ENCODE measurements at regions not wholly inside any gene's neighbourhood (a gene's known extent, or its start where the extent isn't known, plus 50 kb on each side); places are given as distances from the start of the nearest gene placed in this dataset.
"Not testable (repeated sequence)": the region's sequence is repeated elsewhere in the genome, so short reads cannot be mapped to it uniquely, and the experiment has no call there.

DNA sequence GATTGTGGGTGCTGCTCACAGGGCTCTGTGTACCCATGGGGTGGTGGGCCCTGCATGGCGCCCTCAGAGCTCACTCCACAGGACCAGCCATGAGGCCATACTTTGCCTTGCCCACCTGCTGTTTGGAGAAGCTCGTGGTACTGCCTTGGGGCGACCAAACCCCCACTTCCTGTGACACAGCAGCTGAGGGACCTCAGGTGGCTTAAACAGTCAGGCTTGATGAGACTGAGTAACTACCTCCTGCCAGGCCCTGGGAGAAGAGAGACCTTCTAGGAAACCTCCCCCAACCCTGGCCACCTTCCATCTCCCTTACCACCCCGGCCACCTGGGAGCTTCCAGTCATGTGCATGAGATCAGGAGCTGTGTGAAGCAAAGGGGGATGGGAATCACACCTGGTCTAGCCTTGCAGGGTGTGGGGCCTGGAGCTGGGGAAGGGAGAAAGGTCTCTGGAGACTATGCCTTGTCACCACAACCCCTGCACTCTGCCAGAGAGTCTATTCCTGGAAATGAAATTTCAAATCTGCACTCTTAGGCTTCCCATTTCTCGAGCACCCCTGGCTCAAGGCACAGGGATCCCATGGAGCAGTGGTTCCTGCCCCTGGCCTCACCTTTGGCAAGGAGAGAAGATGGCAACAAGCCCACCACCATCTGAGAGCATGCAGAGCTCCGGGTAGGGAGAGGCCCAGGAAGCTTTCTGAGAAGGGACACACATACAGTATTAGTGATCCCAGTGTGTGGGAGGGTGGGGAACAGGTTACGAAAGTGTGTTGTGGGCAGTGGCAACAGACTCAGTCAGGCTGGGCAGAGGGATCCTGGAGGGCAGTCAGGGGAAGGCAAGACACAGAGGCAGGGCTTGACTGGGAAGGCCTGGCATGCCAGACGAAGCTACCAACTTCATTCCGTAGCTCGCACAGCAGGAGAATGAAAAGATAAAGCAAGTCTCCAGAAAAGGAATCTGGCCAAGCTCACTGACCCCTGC lies 125.0 kb downstream of the URI1 start:
- DNase-seq (ENCODE audit: low spot score), result no peak

DNA sequence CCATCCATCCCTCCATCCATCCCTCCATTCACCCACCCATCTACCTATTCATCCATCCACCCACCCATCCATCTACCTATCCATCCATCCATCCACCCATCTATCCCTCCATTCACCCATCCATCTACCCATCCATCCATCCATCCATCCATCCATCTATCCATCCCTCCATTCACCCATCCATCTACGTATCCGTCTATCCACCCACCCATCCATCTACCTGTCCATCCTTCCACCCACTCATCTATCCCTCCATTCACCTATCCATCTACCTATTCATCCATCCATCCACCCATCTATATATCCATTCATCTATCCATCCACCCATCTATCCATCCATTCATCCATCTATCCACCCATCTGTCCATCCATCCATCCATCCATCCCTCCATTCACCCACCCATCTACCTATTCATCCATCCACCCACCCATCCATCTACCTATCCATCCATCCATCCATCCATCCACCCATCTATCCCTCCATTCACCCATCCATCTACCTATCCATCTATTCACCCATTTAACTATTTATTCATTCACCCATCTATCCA lies 126.0 kb downstream of the URI1 start:
- DNase-seq (ENCODE audit: low spot score), result not testable (repeated sequence)

DNA sequence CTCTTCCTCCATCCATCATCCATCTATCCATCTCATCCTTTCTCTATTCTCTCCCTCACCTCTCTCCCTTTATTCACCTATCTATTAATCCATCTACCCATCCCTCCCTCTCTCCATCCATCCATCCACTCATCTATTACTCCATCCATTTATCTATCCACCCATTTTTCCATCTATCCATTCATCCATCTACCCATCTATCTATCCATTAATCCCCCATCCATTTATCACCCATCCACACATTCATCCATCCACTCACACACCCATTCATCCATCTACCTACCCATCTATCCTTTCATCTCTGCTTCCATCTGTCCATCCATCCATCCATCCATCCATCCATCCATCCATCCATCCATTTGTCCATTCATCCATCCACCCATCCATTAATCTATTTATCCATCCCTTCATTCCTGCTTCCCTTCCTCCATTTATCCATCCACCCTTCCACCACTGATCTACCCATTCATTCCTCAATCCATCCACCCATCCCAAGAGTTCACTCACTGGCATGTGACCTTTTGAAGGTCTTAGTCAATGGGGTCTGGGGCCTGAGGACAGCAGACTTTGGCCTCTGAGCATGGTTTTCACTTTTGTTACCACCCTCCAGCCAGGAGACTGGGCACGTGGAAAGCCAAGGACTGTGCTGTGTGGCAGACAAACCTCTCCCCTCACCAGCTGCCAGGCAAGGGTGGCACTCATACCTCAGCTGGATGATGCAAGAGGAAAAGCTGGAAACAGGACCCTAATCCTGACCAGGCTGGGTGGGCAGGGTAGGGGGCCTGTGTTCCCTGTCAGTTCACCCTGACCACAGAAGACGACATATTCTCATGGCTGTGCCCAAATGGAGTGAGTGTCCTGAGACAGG lies 126.7 kb downstream of the URI1 start:
- no peak for DNase-seq (ENCODE audit: low spot score)

DNA sequence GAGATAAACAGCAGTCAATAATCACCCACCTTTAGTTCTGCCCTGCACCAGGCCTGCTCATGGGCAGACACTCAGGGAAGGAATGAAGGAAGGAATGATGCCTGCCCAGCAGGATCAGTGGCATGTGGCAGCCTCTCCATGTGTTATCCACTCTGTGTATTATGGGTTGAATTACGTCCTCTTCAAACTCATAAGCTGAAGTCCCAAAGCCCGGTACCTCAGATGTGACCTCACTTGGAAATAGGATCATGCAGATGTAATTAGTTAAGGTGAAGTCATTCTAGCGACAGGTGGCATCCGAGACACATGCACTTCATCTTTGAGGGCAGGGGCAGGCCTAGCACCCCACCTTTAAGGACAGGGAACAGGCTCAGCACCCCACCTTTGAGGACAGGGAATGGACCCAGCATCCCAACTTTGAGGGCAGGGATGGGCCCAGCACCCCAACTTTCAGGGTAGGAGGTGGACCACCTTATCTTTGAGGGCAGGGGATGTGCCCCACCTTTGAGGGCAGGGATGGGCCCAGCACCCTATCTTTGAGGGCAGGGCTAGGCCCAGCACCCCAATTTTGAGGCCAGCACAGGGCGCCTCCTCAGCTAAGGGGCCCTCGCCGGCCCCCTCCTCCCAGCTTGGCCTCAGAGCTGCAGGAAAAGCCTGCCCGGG lies 127.6 kb downstream of the URI1 start:
- no peak for DNase-seq (ENCODE audit: low spot score)

DNA sequence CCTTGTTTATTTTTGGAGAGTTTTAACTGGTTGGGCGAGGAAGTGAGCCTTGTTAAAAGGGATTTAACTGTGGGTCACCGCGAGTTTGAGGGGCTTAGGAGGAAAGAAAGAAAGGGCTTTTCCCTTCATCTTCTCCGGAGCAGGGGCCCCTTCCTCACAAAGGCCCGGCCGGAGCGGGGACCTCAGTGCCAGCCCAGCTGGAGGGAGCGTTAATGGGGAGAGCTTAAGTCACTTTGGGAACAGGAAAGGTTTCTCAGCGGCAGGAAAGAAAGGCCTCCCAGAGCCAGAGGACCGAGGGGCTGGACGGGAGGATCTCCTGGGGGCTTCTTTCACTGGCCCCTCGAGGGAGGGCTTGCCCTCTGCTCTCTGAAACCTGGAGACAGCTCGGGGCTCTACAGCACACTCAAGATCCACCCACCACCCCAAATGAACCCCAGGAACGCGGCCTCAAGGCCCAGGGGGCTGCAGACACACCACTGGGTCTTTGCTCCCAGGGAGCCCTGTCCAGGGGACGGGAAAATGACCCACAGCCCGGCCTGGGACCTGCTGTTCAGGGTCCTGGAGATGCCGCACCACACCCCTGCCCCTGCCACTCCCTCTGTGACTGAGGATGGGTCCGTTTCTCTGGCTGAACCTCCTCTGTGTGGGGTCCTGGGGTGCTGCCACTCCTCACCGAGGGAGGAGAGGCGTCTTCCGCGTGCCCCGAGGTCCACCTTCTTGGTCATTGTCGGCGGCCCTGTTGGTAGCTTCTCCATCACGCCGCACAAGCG lies 128.3 kb downstream of the URI1 start:
- DNase-seq (ENCODE audit: low spot score), result no peak

DNA sequence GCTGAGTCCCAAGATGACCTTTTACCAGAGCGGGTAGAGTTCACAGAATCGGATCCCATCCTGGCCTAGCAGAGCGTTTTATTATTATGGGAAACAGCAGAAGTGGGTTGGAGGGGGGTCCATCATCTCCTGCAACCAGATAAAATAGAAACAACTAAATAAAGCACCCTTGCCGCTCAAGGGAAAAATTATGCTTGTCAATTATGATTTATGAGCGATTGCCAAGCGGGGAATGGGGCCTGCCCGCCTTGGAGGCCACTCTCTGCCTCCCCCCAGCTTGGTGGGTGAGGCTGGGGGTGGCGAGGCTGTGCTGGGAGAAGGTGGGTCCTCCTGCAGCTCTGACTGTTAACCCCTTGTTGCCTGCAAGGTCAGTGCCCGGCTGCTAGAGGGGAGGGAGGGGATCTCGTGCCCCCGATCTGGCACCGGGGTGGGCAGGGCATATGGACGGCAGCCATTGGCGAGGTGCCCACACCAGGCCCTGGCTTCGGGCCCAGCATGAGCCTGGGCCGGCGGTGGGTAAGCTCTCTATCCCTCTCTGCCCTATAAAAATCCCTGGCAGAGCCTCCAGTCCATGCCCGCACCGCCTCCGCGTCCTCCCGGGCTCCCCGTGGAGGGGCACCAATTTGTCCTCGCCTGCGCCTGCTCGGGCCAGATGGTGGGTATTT lies 129.1 kb downstream of the URI1 start:
- no peak for DNase-seq (ENCODE audit: low spot score)

DNA sequence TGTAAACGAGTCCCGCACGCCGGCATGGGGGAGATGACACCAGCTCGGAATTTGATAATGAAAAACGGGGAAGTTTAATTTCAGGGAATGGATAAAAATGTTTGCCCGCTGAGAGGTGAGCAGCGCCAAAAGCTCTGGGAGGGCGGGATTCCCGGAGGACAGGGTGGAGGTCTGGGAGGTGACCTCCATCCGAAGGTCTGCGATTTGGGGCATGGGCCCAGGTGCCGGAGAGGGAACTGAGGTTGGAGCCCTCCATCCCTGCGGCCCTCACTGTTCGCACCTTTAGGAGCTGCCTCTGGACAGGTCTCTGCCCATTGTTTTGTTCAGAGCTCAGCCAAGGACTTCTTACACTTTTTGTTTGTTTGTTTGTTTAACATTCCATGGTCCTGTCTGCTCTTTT lies 129.8 kb downstream of the URI1 start:
- DNase-seq (ENCODE audit: low spot score), result no peak

DNA sequence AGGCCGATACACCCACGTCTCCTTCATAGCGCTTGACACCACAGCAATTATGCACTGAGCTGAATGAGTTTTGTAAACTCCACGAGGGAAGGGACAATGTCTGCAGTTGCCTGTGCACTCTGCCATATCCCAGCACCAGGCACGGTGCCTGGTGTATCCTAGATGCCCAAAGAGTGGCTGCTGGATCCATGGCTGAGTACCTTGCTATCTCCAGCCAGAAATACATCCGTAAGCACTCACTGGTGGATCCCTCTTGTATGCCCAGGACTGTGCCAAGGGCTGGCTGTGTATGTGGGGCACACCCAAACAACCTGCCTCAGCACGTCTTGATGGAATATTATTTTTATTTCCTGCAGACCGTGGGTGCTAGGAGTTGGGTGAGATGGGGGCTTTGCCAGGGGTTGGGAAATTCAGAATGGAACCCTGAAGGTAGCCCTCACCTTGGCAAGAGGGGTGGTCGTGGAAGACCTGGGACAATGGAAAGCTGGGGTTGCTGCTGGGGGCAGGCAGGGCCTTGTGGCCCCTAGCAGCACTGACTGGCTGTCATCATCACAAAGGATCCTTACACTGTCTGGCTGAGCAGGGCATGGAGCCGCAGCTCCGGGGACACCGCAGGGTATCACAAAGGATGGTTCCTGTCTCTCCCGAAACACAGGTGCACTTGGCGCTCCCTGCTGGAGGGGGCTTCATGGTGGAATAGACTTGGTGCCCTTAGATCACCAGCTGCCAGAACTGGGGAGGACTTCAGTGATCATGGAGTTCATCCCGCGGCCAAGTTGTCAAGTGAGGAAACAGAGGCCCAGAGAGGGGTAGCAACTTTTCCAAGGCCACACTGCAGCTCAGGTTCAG lies 131.3 kb downstream of the URI1 start:
- DNase-seq (ENCODE audit: low spot score), result no peak

DNA sequence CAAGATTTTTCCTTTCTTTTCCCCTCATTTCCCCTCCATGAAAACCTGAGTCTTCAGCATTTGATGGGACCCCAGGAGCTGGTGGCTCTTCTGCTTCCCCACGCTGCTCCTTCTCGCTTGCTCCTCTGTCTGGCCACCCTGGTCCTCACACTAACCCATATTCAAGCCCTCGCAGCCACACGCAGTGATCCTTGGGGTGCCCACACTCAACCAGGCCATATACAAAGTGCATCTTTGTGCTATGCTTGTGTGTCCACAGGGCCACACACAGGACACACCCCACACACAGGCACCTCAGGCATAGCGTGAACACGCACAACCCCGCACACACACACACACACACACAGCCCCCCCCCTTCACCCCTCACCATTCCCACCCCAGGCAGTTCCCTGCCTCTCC lies 132.1 kb downstream of the URI1 start:
- DNase-seq (ENCODE audit: low spot score), result no peak

DNA sequence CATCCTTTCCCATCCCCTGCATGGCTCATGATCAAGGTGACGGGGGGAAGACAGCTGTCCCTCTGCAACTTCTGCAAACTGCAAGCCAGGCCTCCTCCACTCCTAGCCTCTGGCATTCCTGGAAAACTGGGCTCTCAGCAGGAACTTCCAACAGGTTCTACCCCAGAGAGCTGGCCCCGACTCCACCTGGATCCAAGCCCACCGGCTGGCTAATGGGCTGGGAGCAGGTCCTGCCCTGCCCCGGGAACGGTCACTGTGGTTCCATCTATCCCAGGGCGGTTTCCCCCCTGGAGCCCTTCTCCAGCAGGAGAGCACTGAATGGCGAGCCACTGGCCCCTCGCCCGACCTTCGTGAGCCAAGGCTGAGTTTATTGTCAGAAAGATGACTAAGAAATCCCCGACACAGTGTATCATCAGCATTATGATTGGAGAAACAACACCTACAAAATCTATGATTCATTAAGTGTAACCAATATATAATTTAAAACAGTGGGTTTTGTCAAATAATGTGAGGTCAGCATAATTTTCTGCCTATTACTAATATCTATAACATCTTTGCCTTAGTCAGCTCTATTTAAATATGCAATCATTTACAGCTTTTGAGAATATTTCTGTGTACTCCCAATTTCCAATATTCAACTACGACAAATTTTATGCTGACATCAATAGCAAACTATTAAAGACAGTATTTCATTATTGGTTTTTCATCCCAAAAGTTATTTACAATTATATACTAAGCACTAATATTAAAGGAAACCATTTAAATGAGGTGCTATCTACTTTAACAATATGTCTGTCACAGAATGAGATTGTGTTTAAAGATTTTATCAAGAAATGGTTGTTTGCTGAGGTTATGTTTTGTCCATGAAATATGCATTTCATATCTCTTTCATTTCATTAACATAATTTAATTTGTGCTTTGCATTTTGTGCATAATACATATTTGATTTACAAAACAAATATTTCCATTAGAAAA lies 133.0 kb downstream of the URI1 start:
- no peak for DNase-seq (ENCODE audit: low spot score)

DNA sequence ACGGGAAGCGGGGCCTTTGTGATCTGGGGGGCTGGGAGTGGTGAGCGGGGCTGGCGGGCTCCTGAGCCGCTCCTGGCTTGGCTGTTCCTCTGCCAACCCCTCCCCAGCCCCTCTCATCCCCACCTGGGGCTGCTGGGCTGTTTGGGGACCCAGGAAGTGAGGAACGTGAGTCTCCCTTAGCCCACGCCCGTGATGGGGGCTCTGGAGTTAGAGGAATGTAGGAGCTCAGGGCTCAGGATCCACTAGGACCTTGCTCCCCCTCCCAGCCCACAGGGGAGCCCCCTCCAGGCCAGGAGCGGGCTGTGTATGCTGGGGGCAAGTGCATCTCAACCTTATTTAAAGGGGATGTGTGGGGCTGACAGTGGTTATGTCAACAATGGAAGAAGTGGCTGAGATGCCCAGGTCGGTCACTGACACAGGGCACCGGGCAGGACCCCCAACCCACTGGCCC lies 134.1 kb downstream of the URI1 start:
- DNase-seq (ENCODE audit: low spot score), result no peak

DNA sequence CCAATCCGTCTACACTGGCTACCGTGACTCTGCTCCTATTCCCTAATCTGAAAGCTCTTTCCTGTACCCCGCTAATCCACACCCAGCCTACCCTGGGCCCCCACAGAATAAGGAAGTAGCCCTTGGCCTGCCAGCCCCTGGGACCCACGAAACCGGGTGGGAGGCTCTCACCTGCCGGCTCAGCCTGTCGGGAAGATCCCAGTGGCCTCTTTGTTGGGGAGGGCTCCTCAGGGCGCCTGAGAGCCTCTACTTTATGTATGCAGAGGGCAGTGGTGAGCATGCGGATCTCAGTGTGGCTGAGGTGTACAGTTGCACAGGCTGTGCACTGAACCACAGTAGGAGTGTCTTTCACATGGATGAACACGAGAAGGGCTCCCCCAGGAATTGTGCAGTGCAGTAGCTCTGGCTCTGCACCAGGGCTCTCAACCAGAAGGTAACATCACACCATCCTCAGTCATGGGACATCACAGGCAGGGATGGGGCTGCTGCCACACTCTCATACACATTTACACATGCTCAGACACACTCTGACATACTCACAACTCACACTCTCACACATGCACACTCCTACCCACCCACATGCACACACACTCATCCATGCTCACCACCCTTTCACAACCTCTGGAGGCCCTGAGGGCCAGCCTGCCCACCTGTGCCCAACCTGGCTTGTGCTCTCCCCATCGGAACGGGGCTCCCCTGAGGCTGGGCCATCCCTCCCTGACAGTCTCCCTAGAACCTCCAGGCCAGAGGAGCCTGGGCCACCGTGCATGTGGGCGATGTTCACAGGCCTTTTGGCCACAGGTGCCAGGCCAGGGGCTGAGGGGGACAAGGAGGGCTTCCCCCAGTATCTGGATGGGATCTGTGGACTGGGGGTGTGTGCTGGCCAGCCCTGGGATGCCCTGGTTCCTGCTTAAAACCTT lies 135.0 kb downstream of the URI1 start:
- no peak for DNase-seq (ENCODE audit: low spot score)

DNA sequence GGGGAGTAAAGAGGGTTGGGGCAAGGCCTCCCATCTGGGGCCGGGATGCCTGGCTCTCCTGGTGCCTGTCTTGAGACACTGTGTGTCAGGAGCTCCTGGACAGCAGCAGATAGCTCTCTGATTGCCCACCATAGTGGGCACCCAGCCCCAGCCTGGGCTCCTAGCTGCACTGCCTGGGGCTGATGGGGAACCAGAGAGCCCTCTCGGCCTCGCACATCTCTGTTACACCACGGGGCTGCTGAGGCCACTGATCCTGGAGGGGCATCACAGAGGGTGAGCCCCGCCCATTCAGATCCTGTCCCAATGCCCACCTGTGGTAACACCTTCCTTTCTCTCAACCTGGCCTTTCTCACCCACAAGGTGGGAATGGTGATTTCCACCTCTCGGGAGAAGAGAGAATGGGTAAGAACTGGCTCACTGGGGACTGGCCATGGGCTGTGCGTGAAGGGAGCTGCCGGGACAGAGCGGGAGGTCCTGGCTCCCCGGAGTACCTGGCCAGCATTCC lies 135.9 kb downstream of the URI1 start:
- no peak for DNase-seq (ENCODE audit: low spot score)

DNA sequence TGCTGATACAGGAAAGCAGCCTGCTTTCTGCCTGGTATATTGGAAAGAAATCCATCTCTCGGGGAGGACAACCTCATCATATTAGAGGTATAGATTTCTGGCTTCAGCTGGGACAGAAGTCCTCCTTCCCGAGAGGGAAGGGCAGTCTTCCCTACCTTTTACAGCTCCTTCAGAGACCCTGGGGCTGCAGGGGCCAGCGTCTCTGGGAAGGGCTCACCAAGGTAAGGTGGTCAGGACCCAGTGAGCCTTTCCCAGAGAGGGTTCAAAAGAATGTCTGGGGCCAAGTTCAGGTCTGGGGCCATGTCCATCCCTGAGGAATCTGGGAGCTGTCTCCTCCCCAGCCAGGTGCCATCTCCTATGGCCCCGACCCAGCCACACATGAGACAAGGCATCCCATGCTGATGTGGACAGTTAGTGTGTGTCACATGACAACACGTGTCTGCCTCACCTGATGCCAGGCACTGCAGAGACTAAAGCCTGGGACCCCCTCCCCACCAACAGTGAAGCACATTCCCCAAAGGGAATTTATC lies 136.4 kb downstream of the URI1 start:
- no peak for DNase-seq (ENCODE audit: low spot score)

DNA sequence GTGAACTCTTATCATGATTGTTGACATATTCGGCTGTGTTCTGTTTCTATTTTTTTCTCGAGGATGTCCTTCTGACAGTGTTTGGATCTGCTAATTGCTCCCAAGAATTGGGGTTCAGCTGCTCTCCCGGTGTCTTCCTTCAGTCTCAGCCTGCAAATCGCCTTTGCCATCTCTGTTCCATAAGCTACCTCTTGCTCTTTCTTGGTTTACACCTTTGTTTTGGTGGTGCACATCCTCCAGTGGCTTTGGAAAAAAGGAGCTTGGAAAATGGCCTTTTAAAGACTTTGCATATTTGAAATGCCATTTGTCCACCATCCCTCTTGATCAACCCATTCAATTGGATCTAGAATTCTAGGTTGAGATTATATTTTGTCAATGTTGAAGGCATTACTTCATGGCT lies 137.2 kb downstream of the URI1 start:
- no peak for DNase-seq (ENCODE audit: low spot score)

DNA sequence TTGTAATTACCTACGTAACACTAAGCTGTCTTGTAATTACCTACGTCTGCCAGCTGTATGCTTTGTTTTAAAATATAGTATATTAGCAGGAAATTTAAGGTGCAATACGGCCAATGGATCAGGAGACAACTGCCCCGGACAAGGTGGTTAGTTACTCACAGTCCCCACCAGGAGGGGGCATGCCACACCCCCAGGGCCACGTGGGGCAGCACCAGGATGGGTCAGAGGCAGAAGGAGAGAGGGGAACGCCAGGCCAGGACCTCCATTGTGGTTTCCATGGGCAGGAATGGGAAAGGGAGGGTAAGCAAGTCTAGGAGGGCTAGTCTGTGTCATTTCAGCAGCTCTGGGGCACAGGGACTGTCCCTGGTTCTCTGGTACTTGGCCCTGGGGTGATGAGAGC lies 140.1 kb downstream of the URI1 start:
- no peak for DNase-seq (ENCODE audit: low spot score)

DNA sequence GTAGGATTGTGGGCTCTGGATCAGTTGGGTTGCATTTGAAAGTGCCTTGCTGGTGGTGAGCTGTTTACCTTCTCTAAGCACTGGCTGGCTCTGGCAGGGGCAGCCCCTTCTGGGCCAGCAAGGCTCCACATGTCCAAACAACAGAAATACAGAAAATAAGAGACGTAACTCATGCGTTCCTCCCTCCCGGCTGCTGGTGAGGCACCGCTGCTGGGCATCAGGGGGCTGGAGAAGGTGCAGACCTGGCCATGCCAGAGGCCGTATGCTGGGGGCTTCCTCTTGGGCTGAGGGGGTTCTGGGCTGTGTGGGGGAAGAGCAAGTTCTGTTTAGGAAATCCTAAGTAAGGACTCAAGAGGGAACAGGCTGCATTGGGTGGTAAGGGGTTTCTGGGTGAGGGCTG lies 140.6 kb downstream of the URI1 start:
- no peak for DNase-seq (ENCODE audit: low spot score)
